OCI-LY7 (cell line): ENCODE measurements at regions not wholly inside any gene's neighbourhood (a gene's known extent, or its start where the extent isn't known, plus 50 kb on each side); places are given as distances from the start of the nearest gene placed in this dataset.

Source experiments
- BruUV-seq: library from RNA; stranded (reverse); fragments of 400-500 nt; replicated peaks from 2 replicates; lab custom pipeline; 2021; lab: Mats Ljungman, UMichigan
- CTCF ChIA-PET: fragments of 300-600 bp; sonication (Branson Sonifier 250); formaldehyde crosslinking; loops from one replicate; lab custom pipeline; 2022; ENCODE audit warnings: antibody characterized with exemption; ENCODE audit not compliant: unreplicated experiment; lab: Charles Lee
- POLR2A ChIA-PET: fragments of 300-600 bp; sonication (Branson Sonifier 250); formaldehyde crosslinking; loops from one replicate; lab custom pipeline; 2022; ENCODE audit warnings: antibody characterized with exemption; lab: Charles Lee
- DNase-seq: peaks from one replicate; pipeline ENCODE4 v3.0.0-alpha.2; 2015; ENCODE audit warnings: low spot score
- H2AFZ ChIP-seq: fragments of 200-600 bp; sonication (generic), shearing (Covaris generic); 2 replicates; pipeline ENCODE4 v1.6.1; 2014; ENCODE audit warnings: mild to moderate bottlenecking, antibody characterized with exemption, low read length, moderate library complexity
- H3K27ac ChIP-seq: fragments of 200-600 bp; sonication (generic); 2 replicates; pipeline ENCODE4 v1.5.1; 2014; ENCODE audit warnings: mixed run types, low read depth, mild to moderate bottlenecking, moderate library complexity, low read length, inconsistent platforms; ENCODE audit not compliant: poor library complexity, severe bottlenecking
- H3K36me3 ChIP-seq: fragments of 200-600 bp; sonication (generic); 2 replicates; pipeline ENCODE4 v1.6.1; 2014; ENCODE audit warnings: mild to moderate bottlenecking, antibody characterized with exemption, low read length, moderate library complexity, mixed read lengths; ENCODE audit not compliant: insufficient read depth
- H3K4me1 ChIP-seq: fragments of 200-600 bp; sonication (generic); 2 replicates; pipeline ENCODE4 v1.5.1; 2014; ENCODE audit warnings: mild to moderate bottlenecking, low read length; ENCODE audit not compliant: insufficient read depth, poor library complexity, severe bottlenecking
- H3K4me2 ChIP-seq: fragments of 200-600 bp; sonication (generic); 2 replicates; pipeline ENCODE4 v1.6.1; 2014; ENCODE audit warnings: mild to moderate bottlenecking, low read length
- H3K4me3 ChIP-seq: fragments of 200-600 bp; sonication (generic); 2 replicates; pipeline ENCODE4 v1.5.1; 2014; ENCODE audit warnings: mild to moderate bottlenecking, low read depth, low read length; ENCODE audit not compliant: poor library complexity, severe bottlenecking
- H3K79me2 ChIP-seq: fragments of 200-600 bp; sonication (generic); 2 replicates; pipeline ENCODE4 v1.6.1; 2016; ENCODE audit warnings: low read depth, mild to moderate bottlenecking, low read length, moderate library complexity, mixed read lengths; ENCODE audit not compliant: insufficient read depth
- H3K9me2 ChIP-seq: fragments of 200-600 bp; sonication (generic); 2 replicates; pipeline ENCODE4 v1.6.1; 2016; ENCODE audit warnings: mild to moderate bottlenecking, low read length, mixed read lengths; ENCODE audit not compliant: insufficient read depth
- H3K9me3 ChIP-seq: fragments of 200-600 bp; sonication (generic); 2 replicates; pipeline ENCODE4 v1.6.1; 2014; ENCODE audit warnings: mild to moderate bottlenecking, mixed run types, low read length, mixed read lengths
- H4K20me1 ChIP-seq: fragments of 200-600 bp; sonication (generic); 2 replicates; pipeline ENCODE4 v1.6.1; 2014; ENCODE audit warnings: mild to moderate bottlenecking, antibody characterized with exemption, low read length, moderate library complexity, mixed read lengths; ENCODE audit not compliant: insufficient read depth
- CTCF ChIP-seq: fragments of 200-600 bp; sonication (generic); conservative IDR thresholded peaks from 2 replicates; pipeline ENCODE4 v1.5.1; 2014; ENCODE audit warnings: mild to moderate bottlenecking, antibody characterized with exemption, low read length, moderate library complexity, mixed read lengths
- EZH2phosphoT487 ChIP-seq: fragments of 200-600 bp; sonication (generic); IDR thresholded peaks from 2 replicates; pipeline ENCODE4 v1.6.1; 2018; ENCODE audit warnings: low read depth, borderline replicate concordance, mild to moderate bottlenecking, mixed run types, antibody characterized with exemption, low read length, moderate library complexity, mixed read lengths
- intact Hi-C: fragments of 100-400 bp; cut with micrococcal nuclease; formaldehyde crosslinking; loops from one replicate; pipeline ENCODE4 v1.10.0; 2022; ENCODE audit not compliant: unreplicated experiment

- H3K9me2 ChIP-seq: no peaks in the 10 kb centered on the region
- H3K9me3 ChIP-seq: no peaks in the 10 kb centered on the region
- H3K36me3 ChIP-seq: no peaks in the 10 kb centered on the region
- H3K4me1 ChIP-seq: no peaks in the 10 kb centered on the region
- no peak for TF ChIP-seq EZH2phosphoT487
- no peak for TF ChIP-seq CTCF
- no peaks in the 10 kb centered on the region for H4K20me1 ChIP-seq
- intact Hi-C loops: no loop called here
- no peak overlapping the region for H3K27ac ChIP-seq
- POLR2A ChIA-PET: no interaction called here
- DNase-seq: no peak
- no peak overlapping the region for H3K4me2 ChIP-seq
- CTCF ChIA-PET: no interaction called here
- BruUV-seq: no TSS peak
- no peak overlapping the region for H2AFZ ChIP-seq
- no peaks in the 10 kb centered on the region for H3K79me2 ChIP-seq
- no peak overlapping the region for H3K4me3 ChIP-seq
Measured at GRCh38 chr1:5399771-5400170, 592.5 kb downstream of the NPHP4 start.

GRCh38 chr1:5396593-5396992 lies 595.6 kb downstream of the NPHP4 start:
- no peak for TF ChIP-seq CTCF
- no peak for TF ChIP-seq EZH2phosphoT487
- no peaks in the 10 kb centered on the region for H4K20me1 ChIP-seq
- H3K4me3 ChIP-seq: no peak overlapping the region
- no peaks in the 10 kb centered on the region for H3K36me3 ChIP-seq
- no peak overlapping the region for H3K27ac ChIP-seq
- BruUV-seq: no TSS peak
- POLR2A ChIA-PET: no interaction called here
- no peak for DNase-seq
- no peaks in the 10 kb centered on the region for H3K9me3 ChIP-seq
- no peak overlapping the region for H2AFZ ChIP-seq
- no peak overlapping the region for H3K4me2 ChIP-seq
- CTCF ChIA-PET: no interaction called here
- no peaks in the 10 kb centered on the region for H3K4me1 ChIP-seq
- intact Hi-C loops: no loop called here
- H3K79me2 ChIP-seq: no peaks in the 10 kb centered on the region
- H3K9me2 ChIP-seq: no peaks in the 10 kb centered on the region

GRCh38 chr1:5394111-5394510 lies 598.1 kb downstream of the NPHP4 start:
- DNase-seq: no peak
- Histone ChIP-seq H3K4me3 (no peak overlapping the region), H3K9me2 (no peaks in the 10 kb centered on the region), H3K27ac (no peak overlapping the region), H3K36me3 (no peaks in the 10 kb centered on the region), H3K9me3 (no peaks in the 10 kb centered on the region), H3K4me2 (no peak overlapping the region), H3K4me1 (no peaks in the 10 kb centered on the region), H4K20me1 (no peaks in the 10 kb centered on the region), H2AFZ (no peak overlapping the region), H3K79me2 (no peaks in the 10 kb centered on the region)
- intact Hi-C loops: no loop called here
- ChIA-PET POLR2A (interaction anchor here (0.6 kb wide), 1 partner anchor 330 kb away, joined by 3 read pairs; no protein-coding TSS in a partner anchor), CTCF (no interaction called here)
- TF ChIP-seq CTCF (no peak), EZH2phosphoT487 (no peak)
- BruUV-seq: no TSS peak
